HCT116 (cell line): ENCODE measurements at regions not wholly inside any gene's neighbourhood (a gene's known extent, or its start where the extent isn't known, plus 50 kb on each side); places are given as distances from the start of the nearest gene placed in this dataset.

Experiments used
- ATAC-seq: fragments of 200-7000 bp; cut with Tn5 transposase; 2 replicates; pipeline ENCODE4 v1.9.1; 2020; ENCODE audit warnings: mild to moderate bottlenecking, moderate library complexity
- BruUV-seq: library from RNA; stranded (reverse); fragments of 400-500 nt; replicated peaks from 2 replicates; lab custom pipeline; 2021; lab: Mats Ljungman, UMichigan
- CTCF ChIA-PET: fragments of 300-600 bp; sonication (Branson Sonifier 250); formaldehyde crosslinking; loops from one replicate; lab custom pipeline; 2021; ENCODE audit warnings: antibody characterized with exemption; lab: Charles Lee
- POLR2A ChIA-PET: fragments of 300-600, 350-600 bp; sonication (Branson Sonifier 250); formaldehyde crosslinking; loops from one replicate; lab custom pipeline; 2021; ENCODE audit warnings: antibody characterized with exemption; lab: Charles Lee
- RAD21 ChIA-PET, 2 experiments: fragments of 300-600 bp; sonication (Branson Sonifier 250); formaldehyde crosslinking; loops; one replicate each; lab custom pipeline; 2023; ENCODE audit warnings: low total read pairs in 2 of 2; ENCODE audit not compliant: uncharacterized antibody in 2 of 2, unreplicated experiment in 2 of 2, low non-redundant PET in 1 of 2; lab: Charles Lee
- DNase-seq: peaks from one replicate; pipeline ENCODE4 v3.0.0-alpha.2; 2010; ENCODE audit warnings: low read depth, low spot score
- H2AFZ ChIP-seq: fragments of 200-600 bp; shearing (Covaris generic), sonication (generic); 2 replicates; pipeline ENCODE4 v1.6.1; 2017; ENCODE audit warnings: low read depth, mixed run types, mixed read lengths, antibody characterized with exemption, low read length; ENCODE audit not compliant: poor library complexity, severe bottlenecking
- H3K27ac ChIP-seq: 2 replicates; pipeline ENCODE4 v1.5.1; 2012; ENCODE audit warnings: low read depth, low read length
- H3K27me3 ChIP-seq: fragments of 200-600 bp; sonication (generic); 2 replicates; pipeline ENCODE4 v1.6.1; 2016; ENCODE audit warnings: mixed run types, low read length, mixed read lengths; ENCODE audit not compliant: insufficient read depth
- H3K36me3 ChIP-seq, 2 experiments: fragments of 200-500 bp in 1 of 2; fragments of 200-600 bp in 1 of 2; sonication (Bioruptor generic) in 1 of 2; sonication (generic) in 1 of 2; 2 replicates each; pipeline versions ENCODE4 v1.5.1 to v1.6.1; 2014 to 2016; ENCODE audit warnings: low read length in 2 of 2, inconsistent platforms in 1 of 2, mixed read lengths in 1 of 2, mixed run types in 1 of 2; ENCODE audit not compliant: insufficient read depth in 2 of 2, control insufficient read depth in 1 of 2
- H3K4me1 ChIP-seq, 2 experiments: fragments of 200-600 bp in 1 of 2; sonication (generic) in 1 of 2; 2 replicates each; pipeline versions ENCODE4 v1.5.1 to v1.6.1; 2012 to 2017; ENCODE audit warnings: low read length in 2 of 2, inconsistent platforms in 1 of 2, mild to moderate bottlenecking in 1 of 2, mixed read lengths in 1 of 2, mixed run types in 1 of 2, moderate library complexity in 1 of 2; ENCODE audit not compliant: insufficient read depth in 2 of 2, control insufficient read depth in 1 of 2
- H3K4me2 ChIP-seq: fragments of 200-600 bp; sonication (generic); 2 replicates; pipeline ENCODE4 v1.6.1; 2017; ENCODE audit warnings: mixed run types, low read length, mixed read lengths
- H3K4me3 ChIP-seq, 2 experiments: fragments of 200-600 bp in 1 of 2; sonication (generic) in 1 of 2; replicated peaks in 1 of 2; 2 replicates each; pipeline ENCODE4 v1.5.1; 2011 to 2016; ENCODE audit warnings: low read length in 2 of 2, control low read depth in 1 of 2, low read depth in 1 of 2, mild to moderate bottlenecking in 1 of 2, mixed read lengths in 1 of 2, mixed run types in 1 of 2
- H3K79me2 ChIP-seq: fragments of 200-600 bp; sonication (generic); 2 replicates; pipeline ENCODE4 v1.6.1; 2017; ENCODE audit warnings: mild to moderate bottlenecking, mixed run types, low read length, moderate library complexity, mixed read lengths; ENCODE audit not compliant: insufficient read depth
- H3K9ac ChIP-seq: fragments of 200-600 bp; sonication (generic); 2 replicates; pipeline ENCODE4 v1.6.1; 2016; ENCODE audit warnings: low read length, mixed read lengths
- H3K9me2 ChIP-seq: fragments of 200-600 bp; sonication (generic), shearing (Covaris generic); 2 replicates; pipeline ENCODE4 v1.6.1; 2017; ENCODE audit warnings: mixed run types, mild to moderate bottlenecking, moderate library complexity; ENCODE audit not compliant: insufficient read depth
- H3K9me3 ChIP-seq, 2 experiments: fragments of 200-500 bp in 1 of 2; fragments of 200-600 bp in 1 of 2; sonication (Bioruptor generic) in 1 of 2; sonication (generic) in 1 of 2; 2 replicates each; pipeline ENCODE4 v1.6.1; 2014 to 2017; ENCODE audit warnings: low read length in 2 of 2, mixed read lengths in 2 of 2, inconsistent platforms in 1 of 2, low read depth in 1 of 2, mild to moderate bottlenecking in 1 of 2, mixed run types in 1 of 2, moderate library complexity in 1 of 2; ENCODE audit not compliant: control insufficient read depth in 1 of 2, insufficient read depth in 1 of 2
- H4K20me1 ChIP-seq: fragments of 200-600 bp; sonication (generic), shearing (Covaris generic); 2 replicates; pipeline ENCODE4 v1.6.1; 2017; ENCODE audit warnings: mixed run types, mild to moderate bottlenecking, moderate library complexity; ENCODE audit not compliant: insufficient read depth
- ATF3 ChIP-seq: IDR thresholded peaks from 2 replicates; pipeline ENCODE4 v1.6.1; 2012
- CEBPB ChIP-seq: IDR thresholded peaks from 2 replicates; pipeline ENCODE4 v1.6.1; 2012; ENCODE audit warnings: low read depth
- CTCF ChIP-seq, 3 experiments: fragments of 200-600 bp in 1 of 3; sonication (generic) in 1 of 3; IDR thresholded peaks in 2 of 3; conservative IDR thresholded peaks in 1 of 3; 2 replicates each; pipeline ENCODE4 v1.5.1; 2012 to 2017; ENCODE audit warnings: low read depth in 2 of 3, low read length in 2 of 3, antibody characterized with exemption in 1 of 3, borderline replicate concordance in 1 of 3, control low read depth in 1 of 3, mild to moderate bottlenecking in 1 of 3, mixed read lengths in 1 of 3, mixed run types in 1 of 3, moderate library complexity in 1 of 3; ENCODE audit not compliant: insufficient read depth in 1 of 3
- EGR1 ChIP-seq: IDR thresholded peaks from 2 replicates; pipeline ENCODE4 v1.6.1; 2012; ENCODE audit warnings: low read depth
- EZH2 ChIP-seq: fragments of 200-600 bp; sonication (generic); IDR thresholded peaks from 2 replicates; pipeline ENCODE4 v1.6.1; 2017; ENCODE audit warnings: antibody characterized with exemption, mixed run types
- EZH2phosphoT487 ChIP-seq: fragments of 200-600 bp; IDR thresholded peaks from 2 replicates; pipeline ENCODE4 v1.6.1; 2018; ENCODE audit warnings: antibody characterized with exemption, borderline replicate concordance
- FOSL1 ChIP-seq: IDR thresholded peaks from 2 replicates; pipeline ENCODE4 v1.6.1; 2012; ENCODE audit warnings: low read depth
- MAX ChIP-seq: IDR thresholded peaks from 2 replicates; pipeline ENCODE4 v1.6.1; 2012
- POLR2A ChIP-seq: IDR thresholded peaks from 2 replicates; pipeline ENCODE4 v1.7.0; 2011; ENCODE audit warnings: borderline replicate concordance; ENCODE audit not compliant: insufficient read depth, insufficient read length; ENCODE audit errors: extremely low read depth
- SIN3A ChIP-seq: IDR thresholded peaks from 2 replicates; pipeline ENCODE4 v1.6.1; 2012; ENCODE audit warnings: low read depth
- ZBTB33 ChIP-seq: IDR thresholded peaks from 2 replicates; pipeline ENCODE4 v1.6.1; 2011; ENCODE audit warnings: mild to moderate bottlenecking, low read length, moderate library complexity; ENCODE audit not compliant: insufficient replicate concordance; ENCODE audit errors: extremely low read depth
- ZFX ChIP-seq: fragments of 450-650 bp; IDR thresholded peaks from 2 replicates; pipeline ENCODE4 v1.6.1; 2017
- ZNF274 ChIP-seq: fragments of 200-500 bp; sonication (Bioruptor generic); IDR thresholded peaks from 2 replicates; pipeline ENCODE4 v1.6.1; 2014; ENCODE audit warnings: mild to moderate bottlenecking, low read depth, low read length, inconsistent platforms
- intact Hi-C: fragments of 100-400 bp; cut with micrococcal nuclease; formaldehyde crosslinking; loops from 2 replicates; pipeline ENCODE4 v1.10.0; 2022

GRCh38 chr20:60715172-60715571 is 536.9 kb upstream of the CDH4 start:
- TF ChIP-seq MAX (no peak), EGR1 (no peak), POLR2A (no peak), FOSL1 (no peak), CEBPB (no peak), ZFX (no peak)
- Histone ChIP-seq H3K9me3 (peaks cover 7 to 36% of the 10 kb centered on the region in 2 experiments; a peak in 2 of 4 replicates), H2AFZ (no peak overlapping the region), H3K27ac (no peak overlapping the region), H3K36me3 (no peaks in the 10 kb centered on the region), H4K20me1 (no peaks in the 10 kb centered on the region), H3K9me2 (no peaks in the 10 kb centered on the region), H3K4me1 (no peaks in the 10 kb centered on the region), H3K27me3 (no peaks in the 10 kb centered on the region), H3K9ac (no peak overlapping the region), H3K79me2 (no peaks in the 10 kb centered on the region), H3K4me3 (no peak overlapping the region), H3K4me2 (no peak overlapping the region)
- ChIA-PET CTCF (no interaction called here), POLR2A (no interaction called here), RAD21 (no interaction called here)
- BruUV-seq = no TSS peak
- ATAC-seq = no peak
- DNase-seq = no peak
- intact Hi-C loops = no loop called here

- Histone ChIP-seq H3K9me2 (no peaks in the 10 kb centered on the region), H3K36me3 (no peaks in the 10 kb centered on the region), H3K4me1 (no peaks in the 10 kb centered on the region), H3K9ac (no peak overlapping the region), H3K79me2 (no peaks in the 10 kb centered on the region), H3K4me2 (no peak overlapping the region), H3K27ac (no peak overlapping the region), H3K4me3 (no peak overlapping the region), H3K27me3 (no peaks in the 10 kb centered on the region), H4K20me1 (no peaks in the 10 kb centered on the region), H2AFZ (no peak overlapping the region), H3K9me3 (peaks cover 0 to 33% of the 10 kb centered on the region in 2 experiments; a peak in 2 of 4 replicates)
- intact Hi-C loops = no loop called here
- POLR2A ChIA-PET = no interaction called here
- DNase-seq (no peak), ATAC-seq (no peak)
- CTCF ChIA-PET = no interaction called here
- BruUV-seq = no TSS peak
- RAD21 ChIA-PET = no interaction called here
- TF ChIP-seq POLR2A = no peak
- TF ChIP-seq CEBPB = no peak
- no peak for TF ChIP-seq ZBTB33
- no peak for TF ChIP-seq EZH2phosphoT487
- TF ChIP-seq EZH2 = no peak
- no peak for TF ChIP-seq CTCF (IDR thresholded peaks at IDR 0.05 in 2 of 3, conservative IDR thresholded peaks at IDR 0.05 in 1 of 3; ENCODE audit: borderline replicate concordance in 1 of 3, insufficient read depth in 1 of 3, low read depth in 2 of 3, low read length in 2 of 3)
- no peak for TF ChIP-seq MAX
- no peak for TF ChIP-seq EGR1
- TF ChIP-seq ATF3 = no peak
- no peak for TF ChIP-seq SIN3A
- no peak for TF ChIP-seq ZNF274
Observed at GRCh38 chr20:60718743-60719480, 533.1 kb upstream of the CDH4 start.
